PC-3 (cell line): ENCODE measurements at regions not wholly inside any gene's neighbourhood (a gene's known extent, or its start where the extent isn't known, plus 50 kb on each side); places are given as distances from the start of the nearest gene placed in this dataset.

ENCODE experiments used
- EZH2 ChIP-seq: fragments of 300-600 bp; sonication (generic); IDR thresholded peaks from one replicate; pipeline ENCODE4 v1.6.1; 2017; ENCODE audit warnings: antibody characterized with exemption, mild to moderate bottlenecking, low read length; ENCODE audit not compliant: unreplicated experiment
- TF ChIP-seq, protein P1 (sequence below): fragments of 300-600 bp; sonication (generic); conservative IDR thresholded peaks from 2 replicates; pipeline ENCODE4 v1.5.1; 2017; ENCODE audit warnings: antibody characterized with exemption, low read depth, mild to moderate bottlenecking, low read length

DNA sequence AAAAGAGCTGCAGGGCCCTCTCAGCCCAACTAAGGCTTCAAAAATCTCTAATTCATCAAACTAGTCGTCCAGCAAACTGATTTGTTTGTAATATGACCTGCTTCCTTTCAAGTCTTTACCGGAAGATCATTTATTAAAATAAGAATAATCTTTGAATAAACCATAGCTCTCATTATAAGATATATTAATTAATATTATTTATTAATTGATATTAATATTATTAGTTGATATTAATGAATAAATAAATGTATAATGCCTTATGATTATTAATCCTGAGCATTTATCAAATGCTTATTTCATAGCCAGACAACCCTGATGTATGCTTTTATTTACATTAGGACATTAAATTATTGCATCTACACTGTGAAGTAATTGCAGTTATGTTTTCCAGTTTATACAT, 550.7 kb upstream of the ALCAM start:
- TF ChIP-seq, protein P1, sequence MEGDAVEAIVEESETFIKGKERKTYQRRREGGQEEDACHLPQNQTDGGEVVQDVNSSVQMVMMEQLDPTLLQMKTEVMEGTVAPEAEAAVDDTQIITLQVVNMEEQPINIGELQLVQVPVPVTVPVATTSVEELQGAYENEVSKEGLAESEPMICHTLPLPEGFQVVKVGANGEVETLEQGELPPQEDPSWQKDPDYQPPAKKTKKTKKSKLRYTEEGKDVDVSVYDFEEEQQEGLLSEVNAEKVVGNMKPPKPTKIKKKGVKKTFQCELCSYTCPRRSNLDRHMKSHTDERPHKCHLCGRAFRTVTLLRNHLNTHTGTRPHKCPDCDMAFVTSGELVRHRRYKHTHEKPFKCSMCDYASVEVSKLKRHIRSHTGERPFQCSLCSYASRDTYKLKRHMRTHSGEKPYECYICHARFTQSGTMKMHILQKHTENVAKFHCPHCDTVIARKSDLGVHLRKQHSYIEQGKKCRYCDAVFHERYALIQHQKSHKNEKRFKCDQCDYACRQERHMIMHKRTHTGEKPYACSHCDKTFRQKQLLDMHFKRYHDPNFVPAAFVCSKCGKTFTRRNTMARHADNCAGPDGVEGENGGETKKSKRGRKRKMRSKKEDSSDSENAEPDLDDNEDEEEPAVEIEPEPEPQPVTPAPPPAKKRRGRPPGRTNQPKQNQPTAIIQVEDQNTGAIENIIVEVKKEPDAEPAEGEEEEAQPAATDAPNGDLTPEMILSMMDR = no peak
- TF ChIP-seq EZH2 = no peak
